Caco-2 (cell line): ENCODE measurements at regions not wholly inside any gene's neighbourhood (a gene's known extent, or its start where the extent isn't known, plus 50 kb on each side); places are given as distances from the start of the nearest gene placed in this dataset.

ENCODE experiments used
- BruUV-seq: library from RNA; stranded (reverse); fragments of 400-500 nt; replicated peaks from 2 replicates; lab custom pipeline; 2021; lab: Mats Ljungman, UMichigan
- CTCF ChIA-PET: fragments of 300-600 bp; sonication (Branson Sonifier 250); formaldehyde crosslinking; loops from one replicate; lab custom pipeline; 2022; ENCODE audit warnings: antibody characterized with exemption; lab: Charles Lee
- POLR2A ChIA-PET: fragments of 300-600 bp; sonication (Branson Sonifier 250); formaldehyde crosslinking; loops from one replicate; lab custom pipeline; 2022; ENCODE audit warnings: antibody characterized with exemption; lab: Charles Lee
- DNase-seq, 2 experiments: peaks; one replicate each; pipeline versions ENCODE4 v3.0.0 to v3.0.0-alpha.2; 2020 to 2022
- H3K27me3 ChIP-seq: replicated peaks from 2 replicates; pipeline ENCODE4 v1.6.0; 2011; ENCODE audit warnings: low read length; ENCODE audit not compliant: control insufficient read depth, insufficient read depth
- H3K36me3 ChIP-seq: 2 replicates; pipeline ENCODE4 v1.5.1; 2011; ENCODE audit warnings: low read length; ENCODE audit not compliant: control insufficient read depth, insufficient read depth
- H3K4me1 ChIP-seq: fragments of 250-450 bp; sonication (Bioruptor Pico); 2 replicates; pipeline ENCODE4 v1.5.1; 2020; ENCODE audit warnings: mild to moderate bottlenecking
- H3K4me3 ChIP-seq: 2 replicates; pipeline ENCODE4 v1.5.1; 2011; ENCODE audit warnings: low read depth, mild to moderate bottlenecking, control low read depth, low read length
- H3K9me3 ChIP-seq: fragments of 250-450 bp; sonication (Bioruptor Pico); 2 replicates; pipeline ENCODE4 v1.5.1; 2020; ENCODE audit warnings: mild to moderate bottlenecking, moderate library complexity
- H3K27ac Mint-ChIP-seq: one replicate; pipeline ENCODE4 v1.8.0; 2022; ENCODE audit warnings: mixed read lengths; ENCODE audit not compliant: unreplicated experiment
- H3K27me3 Mint-ChIP-seq: one replicate; pipeline ENCODE4 v1.8.0; 2022; ENCODE audit warnings: mixed read lengths; ENCODE audit not compliant: insufficient read depth, unreplicated experiment
- H3K36me3 Mint-ChIP-seq: one replicate; pipeline ENCODE4 v1.8.0; 2022; ENCODE audit warnings: mild to moderate bottlenecking, mixed read lengths; ENCODE audit not compliant: insufficient read depth, unreplicated experiment
- H3K4me1 Mint-ChIP-seq: one replicate; pipeline ENCODE4 v1.8.0; 2022; ENCODE audit warnings: low read depth, mixed read lengths; ENCODE audit not compliant: unreplicated experiment
- H3K4me3 Mint-ChIP-seq: one replicate; pipeline ENCODE4 v1.8.0; 2022; ENCODE audit warnings: mild to moderate bottlenecking, moderate library complexity, mixed read lengths; ENCODE audit not compliant: unreplicated experiment
- H3K9me3 Mint-ChIP-seq: one replicate; pipeline ENCODE4 v1.8.0; 2022; ENCODE audit warnings: mixed read lengths; ENCODE audit not compliant: unreplicated experiment
- CTCF ChIP-seq, 2 experiments: fragments of 200-600 bp in 1 of 2; IDR thresholded peaks; 1 replicate in 1 of 2; 2 replicates in 1 of 2; pipeline versions ENCODE4 v1.5.1 to v1.8.0; 2011 to 2022; ENCODE audit warnings: antibody characterized with exemption in 1 of 2, control low read depth in 1 of 2, inconsistent platforms in 1 of 2, low read depth in 1 of 2, low read length in 1 of 2, mild to moderate bottlenecking in 1 of 2, moderate library complexity in 1 of 2; ENCODE audit not compliant: insufficient read depth in 1 of 2, severe bottlenecking in 1 of 2, unreplicated experiment in 1 of 2
- intact Hi-C: fragments of 100-400 bp; cut with micrococcal nuclease; formaldehyde crosslinking; loops from one replicate; pipeline ENCODE4 v1.10.0; 2022; ENCODE audit not compliant: unreplicated experiment

DNA sequence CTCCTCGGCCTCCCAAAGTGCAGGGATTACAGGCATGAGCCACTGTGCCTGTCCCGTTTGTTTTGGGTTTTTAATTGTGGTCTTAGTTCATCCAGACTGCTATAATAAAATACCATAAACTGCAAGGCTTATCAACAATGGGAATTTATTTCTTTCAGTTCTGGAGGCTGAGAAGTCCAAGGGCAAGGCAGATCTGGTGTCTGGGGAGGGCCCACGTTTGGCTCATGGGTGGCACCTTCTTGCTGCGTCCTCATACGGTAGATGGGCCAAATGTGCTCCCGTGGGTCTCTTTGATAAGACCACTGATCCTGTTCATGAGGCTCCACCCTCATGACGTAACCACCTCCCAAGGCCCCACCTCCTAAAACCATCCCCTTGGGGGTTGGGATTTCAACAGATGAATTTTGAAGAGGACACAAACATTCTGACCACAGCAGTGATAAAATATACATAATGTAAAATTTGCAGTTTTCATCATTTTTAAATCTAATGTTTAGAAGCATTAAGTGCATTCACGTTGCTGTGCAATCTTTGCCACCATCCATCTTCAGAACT is 133.4 kb upstream of the ERRFI1 start:
- Mint-ChIP-seq H3K4me1 (peaks cover 21% of the 10 kb centered on the region), H3K27ac (no peak overlapping the region), H3K9me3 (peaks cover 9% of the 10 kb centered on the region), H3K4me3 (no peak overlapping the region), H3K27me3 (no peaks in the 10 kb centered on the region), H3K36me3 (peaks cover 3% of the 10 kb centered on the region)
- Histone ChIP-seq H3K27me3 (no peaks in the 10 kb centered on the region), H3K4me1 (peaks cover 12% of the 10 kb centered on the region), H3K9me3 (no peaks in the 10 kb centered on the region), H3K4me3 (no peak overlapping the region), H3K36me3 (no peaks in the 10 kb centered on the region)
- ChIA-PET CTCF (no interaction called here), POLR2A (no interaction called here)
- intact Hi-C loops, result no loop called here
- no peak for DNase-seq
- TF ChIP-seq CTCF (IDR thresholded peaks at IDR 0.05; ENCODE audit: insufficient read depth in 1 of 2, low read depth in 1 of 2, low read length in 1 of 2, severe bottlenecking in 1 of 2, unreplicated experiment in 1 of 2), result no peak
- BruUV-seq, result no TSS peak

DNA sequence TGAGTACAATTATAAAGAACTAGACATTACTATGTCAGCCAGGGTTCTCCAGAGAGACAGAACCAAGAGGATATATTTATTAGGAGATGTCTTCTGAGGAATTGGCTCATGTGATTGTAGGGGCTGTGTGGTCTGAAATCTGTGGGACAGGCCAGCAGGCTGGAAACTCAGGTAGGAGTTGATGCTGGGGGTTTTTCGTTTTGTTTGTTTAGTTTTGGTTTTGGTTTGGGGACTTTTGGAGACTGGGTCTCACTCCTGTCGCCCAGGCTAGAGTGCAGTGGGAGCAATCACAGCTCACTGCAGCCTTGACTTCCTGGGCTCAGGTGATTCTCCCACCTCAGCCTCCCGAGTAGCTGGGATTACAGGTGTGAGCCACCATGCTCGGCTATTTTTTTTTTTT is 132.9 kb upstream of the ERRFI1 start:
- no peak for DNase-seq
- Histone ChIP-seq H3K9me3 (no peaks in the 10 kb centered on the region), H3K36me3 (no peaks in the 10 kb centered on the region), H3K27me3 (no peaks in the 10 kb centered on the region), H3K4me1 (peaks cover 15% of the 10 kb centered on the region), H3K4me3 (no peak overlapping the region)
- peaks cover 21% of the 10 kb centered on the region for H3K4me1 Mint-ChIP-seq
- ChIA-PET CTCF (no interaction called here), POLR2A (no interaction called here)
- BruUV-seq, result no TSS peak
- H3K36me3 Mint-ChIP-seq, result peaks cover 5% of the 10 kb centered on the region
- no peak overlapping the region for H3K27ac Mint-ChIP-seq
- TF ChIP-seq CTCF (IDR thresholded peaks at IDR 0.05; ENCODE audit: insufficient read depth in 1 of 2, low read depth in 1 of 2, low read length in 1 of 2, severe bottlenecking in 1 of 2, unreplicated experiment in 1 of 2), result no peak
- no peak overlapping the region for H3K4me3 Mint-ChIP-seq
- intact Hi-C loops, result no loop called here
- H3K27me3 Mint-ChIP-seq, result no peaks in the 10 kb centered on the region
- peaks cover 9% of the 10 kb centered on the region for H3K9me3 Mint-ChIP-seq

DNA sequence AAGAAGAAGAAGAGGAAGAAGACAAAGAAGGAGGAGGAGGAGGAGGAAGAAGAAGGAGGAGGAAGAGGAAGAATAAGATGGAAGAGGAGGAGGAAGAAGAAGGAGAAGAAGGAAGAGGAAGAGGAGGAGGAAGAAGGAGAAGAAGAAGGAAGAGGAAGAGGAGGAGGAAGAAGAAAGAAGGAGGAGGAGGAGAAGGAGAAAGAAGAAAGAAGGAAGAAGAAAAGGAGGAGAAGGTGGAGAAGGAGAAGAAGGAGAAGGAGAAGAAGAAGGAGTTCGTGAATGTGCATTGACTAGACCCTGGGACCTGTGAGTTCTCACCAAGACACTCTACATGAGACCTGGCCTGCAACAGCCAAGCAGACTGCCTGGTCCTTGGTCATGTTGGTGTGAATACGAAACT is 131.7 kb upstream of the ERRFI1 start:
- Histone ChIP-seq H3K4me1 (peaks cover 15% of the 10 kb centered on the region), H3K27me3 (no peaks in the 10 kb centered on the region), H3K9me3 (0 out of 2 replicates have a peak, but pooled peaks cover 2% of the 10 kb centered on the region), H3K36me3 (no peaks in the 10 kb centered on the region), H3K4me3 (no peak overlapping the region)
- H3K27me3 Mint-ChIP-seq, result no peaks in the 10 kb centered on the region
- peaks cover 21% of the 10 kb centered on the region for H3K4me1 Mint-ChIP-seq
- no TSS peak for BruUV-seq
- H3K9me3 Mint-ChIP-seq, result peaks cover 9% of the 10 kb centered on the region
- intact Hi-C loops, result no loop called here
- H3K27ac Mint-ChIP-seq, result no peak overlapping the region
- TF ChIP-seq CTCF (IDR thresholded peaks at IDR 0.05; ENCODE audit: insufficient read depth in 1 of 2, low read depth in 1 of 2, low read length in 1 of 2, severe bottlenecking in 1 of 2, unreplicated experiment in 1 of 2), result no peak
- H3K36me3 Mint-ChIP-seq, result peaks cover 5% of the 10 kb centered on the region
- POLR2A ChIA-PET, result no interaction called here
- CTCF ChIA-PET, result no interaction called here
- no peak overlapping the region for H3K4me3 Mint-ChIP-seq
- no peak for DNase-seq
